Heart left ventricle (tissue), 13 donors: ENCODE measurements at regions not wholly inside any gene's neighbourhood (a gene's known extent, or its start where the extent isn't known, plus 50 kb on each side); places are given as distances from the start of the nearest gene placed in this dataset.
"Not testable (repeated sequence)": the region's sequence is repeated elsewhere in the genome, so short reads cannot be mapped to it uniquely, and the experiment has no call there.

Experiments used
- POLR2A ChIP-seq, 2 donors: fragments of 450-650 bp; IDR thresholded peaks; one replicate each; pipeline ENCODE4 v1.6.1; 2017; ENCODE audit warnings: antibody characterized with exemption in 2 of 2, mild to moderate bottlenecking in 2 of 2, moderate library complexity in 2 of 2
- TF ChIP-seq, protein P1 (sequence below), 12 donors: fragments of 200-600 bp; sonication (generic) in 4 of 12; IDR thresholded peaks; one replicate each; pipeline versions ENCODE4 v1.5.0 to v1.8.0; 2018 to 2022; ENCODE audit warnings: antibody characterized with exemption in 12 of 12, mild to moderate bottlenecking in 5 of 12
- donor health status: ischemic (EF 13 %, LVEDD 7.1; RV severe dilation, severe dysfunction).
- donor health status: DM: no; HTN: yes; CAD: no.
- donor health status: DM: no; HTN: no; CAD: no.
- donor health status: ischemic (EF 25% LVEDD 6.9; RV normal size, moderate dysfunction).
- donor health status: ischemic (EF 25% LVEDD 5.7; RV mildly dilated, moderate dysfunction).
- donor health status: ischemic (EF 35%, LVEDD 5.7; RV mildly dilated, moderate dysfunction).
- donor health status: nonischemic (EF 11% LVEDD 7.7; RV severe dilation, severe dysfunction).
- donor health status: DM: yes; HTN: yes; CAD: no.
- donor health status: PGD.
- donor health status: ischemic (EF 29% LVEDD 5.4; RV normal size, mild dysfunction).
- donor health status: nonischemic (EF 23%, LVEDD 6.1; RV moderate dilation, normal function).

DNA sequence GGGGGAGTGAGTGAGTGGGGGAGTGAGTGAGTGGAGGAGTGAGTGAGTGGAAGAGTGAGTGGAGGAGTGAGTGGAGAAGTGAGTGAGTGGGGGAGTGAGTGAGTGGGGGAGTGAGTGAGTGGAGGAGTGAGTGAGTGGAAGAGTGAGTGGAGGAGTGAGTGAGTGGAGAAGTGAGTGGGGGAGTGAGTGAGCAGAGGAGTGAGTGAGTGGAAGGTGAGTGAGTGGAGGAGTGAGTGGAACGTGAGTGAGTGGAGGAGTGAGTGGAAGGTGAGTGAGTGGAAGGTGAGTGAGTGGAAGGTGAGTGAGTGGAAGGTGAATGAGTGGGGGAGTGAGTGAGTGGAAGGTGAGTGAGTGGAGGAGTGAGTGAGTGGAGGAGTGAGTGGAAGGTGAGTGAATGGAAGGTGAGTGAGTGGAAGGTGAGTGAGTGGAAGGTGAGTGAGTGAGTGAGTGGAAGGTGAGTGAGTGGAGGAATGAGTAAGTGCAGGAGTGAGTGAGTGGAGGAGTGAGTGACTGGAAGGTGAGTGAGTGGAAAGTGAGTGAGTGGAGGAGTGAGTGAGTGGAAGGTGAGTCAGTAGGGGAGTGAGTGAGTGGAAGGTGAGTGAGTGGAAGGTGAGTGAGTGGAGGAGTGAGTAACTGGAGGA is 62.4 kb upstream of the GZMB start:
- TF ChIP-seq, protein P1, sequence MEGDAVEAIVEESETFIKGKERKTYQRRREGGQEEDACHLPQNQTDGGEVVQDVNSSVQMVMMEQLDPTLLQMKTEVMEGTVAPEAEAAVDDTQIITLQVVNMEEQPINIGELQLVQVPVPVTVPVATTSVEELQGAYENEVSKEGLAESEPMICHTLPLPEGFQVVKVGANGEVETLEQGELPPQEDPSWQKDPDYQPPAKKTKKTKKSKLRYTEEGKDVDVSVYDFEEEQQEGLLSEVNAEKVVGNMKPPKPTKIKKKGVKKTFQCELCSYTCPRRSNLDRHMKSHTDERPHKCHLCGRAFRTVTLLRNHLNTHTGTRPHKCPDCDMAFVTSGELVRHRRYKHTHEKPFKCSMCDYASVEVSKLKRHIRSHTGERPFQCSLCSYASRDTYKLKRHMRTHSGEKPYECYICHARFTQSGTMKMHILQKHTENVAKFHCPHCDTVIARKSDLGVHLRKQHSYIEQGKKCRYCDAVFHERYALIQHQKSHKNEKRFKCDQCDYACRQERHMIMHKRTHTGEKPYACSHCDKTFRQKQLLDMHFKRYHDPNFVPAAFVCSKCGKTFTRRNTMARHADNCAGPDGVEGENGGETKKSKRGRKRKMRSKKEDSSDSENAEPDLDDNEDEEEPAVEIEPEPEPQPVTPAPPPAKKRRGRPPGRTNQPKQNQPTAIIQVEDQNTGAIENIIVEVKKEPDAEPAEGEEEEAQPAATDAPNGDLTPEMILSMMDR (IDR thresholded peaks at IDR 0.05): not testable (repeated sequence)
- TF ChIP-seq POLR2A (IDR thresholded peaks at IDR 0.05): not testable (repeated sequence)
